H1 (cell line): ENCODE measurements at regions not wholly inside any gene's neighbourhood (a gene's known extent, or its start where the extent isn't known, plus 50 kb on each side); places are given as distances from the start of the nearest gene placed in this dataset.

Experiments
- CTCF ChIA-PET: fragments of 300-600 bp; sonication (Branson Sonifier 250); formaldehyde crosslinking; loops from one replicate; lab custom pipeline; 2021; ENCODE audit not compliant: partially characterized antibody; lab: Charles Lee
- POLR2A ChIA-PET: fragments of 300-600 bp; sonication (Branson Sonifier 250); formaldehyde crosslinking; loops from one replicate; lab custom pipeline; 2021; ENCODE audit warnings: inconsistent platforms; ENCODE audit not compliant: partially characterized antibody; lab: Charles Lee
- DNase-seq, 2 experiments: peaks; one replicate each; pipeline versions ENCODE4 v3.0.0 to v3.0.0-alpha.2; 2010 to 2022; ENCODE audit warnings: low spot score in 2 of 2, low read depth in 1 of 2, mixed read lengths in 1 of 2
- FAIRE-seq: peaks from 2 replicates; lab custom pipeline; 2011; peaks lifted over from hg19 to GRCh38; lab: Jason Lieb, UNC
- H2AFZ ChIP-seq: 2 replicates; pipeline ENCODE4 v1.8.1; 2012; ENCODE audit warnings: low read length, inconsistent platforms
- H2AK5ac ChIP-seq: 2 replicates; pipeline ENCODE4 v1.6.1; 2013; ENCODE audit warnings: low read depth, low read length
- H2BK120ac ChIP-seq: replicated peaks from 2 replicates; pipeline ENCODE3; 2013; ENCODE audit warnings: low read depth, low read length, inconsistent platforms
- H2BK12ac ChIP-seq: 2 replicates; pipeline ENCODE4 v1.6.1; 2013; ENCODE audit warnings: low read depth, low read length
- H2BK15ac ChIP-seq: 2 replicates; pipeline ENCODE4 v1.6.1; 2013; ENCODE audit warnings: low read length
- H2BK20ac ChIP-seq: 2 replicates; pipeline ENCODE4 v1.6.1; 2013; ENCODE audit warnings: low read length
- H2BK5ac ChIP-seq: 2 replicates; pipeline ENCODE4 v1.6.1; 2013; ENCODE audit warnings: low read depth, low read length
- H3K14ac ChIP-seq: 2 replicates; pipeline ENCODE4 v1.6.1; 2013; ENCODE audit warnings: inconsistent platforms; ENCODE audit not compliant: insufficient read length
- H3K18ac ChIP-seq: 2 replicates; pipeline ENCODE4 v1.6.1; 2013; ENCODE audit warnings: low read length; ENCODE audit errors: extremely low read depth
- H3K23ac ChIP-seq: 2 replicates; pipeline ENCODE4 v1.6.1; 2013; ENCODE audit warnings: inconsistent platforms; ENCODE audit not compliant: insufficient read length
- H3K23me2 ChIP-seq: 2 replicates; pipeline ENCODE4 v1.6.1; 2013; ENCODE audit warnings: low read depth, low read length
- H3K27ac ChIP-seq: 2 replicates; pipeline ENCODE4 v1.6.1; 2011; ENCODE audit warnings: low read depth, low read length, inconsistent platforms
- H3K27me3 ChIP-seq, 4 experiments: replicated peaks in 1 of 4; 1 replicate in 1 of 4; 2 replicates in 3 of 4; pipeline versions ENCODE4 v1.6.1 to v1.8.1; 2011 to 2013; ENCODE audit warnings: low read length in 3 of 4, mild to moderate bottlenecking in 3 of 4, inconsistent platforms in 2 of 4, mixed read lengths in 2 of 4, moderate library complexity in 1 of 4; ENCODE audit not compliant: control insufficient read depth in 3 of 4, insufficient read depth in 3 of 4; ENCODE audit errors: extremely low read depth in 1 of 4
- H3K36me3 ChIP-seq, 4 experiments: 2 replicates each; pipeline versions ENCODE4 v1.6.1 to v1.8.1; 2011 to 2013; ENCODE audit warnings: mild to moderate bottlenecking in 4 of 4, low read length in 3 of 4, moderate library complexity in 2 of 4, control low read depth in 1 of 4, inconsistent platforms in 1 of 4; ENCODE audit not compliant: insufficient read depth in 4 of 4, control insufficient read depth in 2 of 4
- H3K4ac ChIP-seq: replicated peaks from 2 replicates; pipeline ENCODE3; 2013; ENCODE audit warnings: low read length, low read depth, mixed read lengths, inconsistent platforms; ENCODE audit not compliant: insufficient read length
- H3K4me1 ChIP-seq, 4 experiments: replicated peaks in 1 of 4; 1 replicate in 1 of 4; 2 replicates in 3 of 4; pipeline versions ENCODE4 v1.6.1 to v1.8.1; 2011 to 2013; ENCODE audit warnings: low read length in 3 of 4, inconsistent platforms in 2 of 4, mixed read lengths in 1 of 4; ENCODE audit not compliant: insufficient read depth in 4 of 4, control insufficient read depth in 3 of 4
- H3K4me2 ChIP-seq, 2 experiments: 2 replicates each; pipeline versions ENCODE4 v1.6.1 to v1.8.1; 2011 to 2013; ENCODE audit warnings: low read depth in 2 of 2, low read length in 2 of 2, control low read depth in 1 of 2, inconsistent platforms in 1 of 2, mild to moderate bottlenecking in 1 of 2; ENCODE audit not compliant: insufficient read depth in 1 of 2
- H3K4me3 ChIP-seq, 4 experiments: fragments of 200-600, 300-600 bp in 1 of 4; sonication (generic), shearing (Covaris generic), sonication (Bioruptor Twin) in 1 of 4; 2 replicates each; pipeline versions ENCODE4 v1.5.1 to v1.8.1; 2011 to 2016; ENCODE audit warnings: low read length in 4 of 4, low read depth in 3 of 4, control low read depth in 2 of 4, inconsistent platforms in 2 of 4, mild to moderate bottlenecking in 2 of 4, mixed read lengths in 1 of 4, moderate library complexity in 1 of 4; ENCODE audit not compliant: insufficient read depth in 2 of 4; ENCODE audit errors: extremely low read depth in 1 of 4
- H3K56ac ChIP-seq: replicated peaks from 2 replicates; pipeline ENCODE3; 2013; ENCODE audit warnings: low read depth, mild to moderate bottlenecking, mixed read lengths, low read length, inconsistent platforms; ENCODE audit not compliant: insufficient read length
- H3K79me1 ChIP-seq: 2 replicates; pipeline ENCODE4 v1.6.1; 2013; ENCODE audit warnings: low read depth, low read length, control low read depth
- H3K79me2 ChIP-seq, 2 experiments: 2 replicates each; pipeline versions ENCODE4 v1.6.1 to v1.8.1; 2012 to 2013; ENCODE audit warnings: low read length in 2 of 2, mild to moderate bottlenecking in 2 of 2, inconsistent platforms in 1 of 2; ENCODE audit not compliant: insufficient read depth in 2 of 2, control insufficient read depth in 1 of 2
- H3K9ac ChIP-seq, 4 experiments: replicated peaks in 1 of 4; 1 replicate in 1 of 4; 2 replicates in 3 of 4; pipeline versions ENCODE4 v1.6.1 to v1.8.1; 2011 to 2013; ENCODE audit warnings: low read depth in 3 of 4, low read length in 3 of 4, control low read depth in 2 of 4, mild to moderate bottlenecking in 2 of 4, moderate library complexity in 2 of 4, inconsistent platforms in 1 of 4; ENCODE audit errors: extremely low read depth in 1 of 4
- H3K9me3 ChIP-seq, 2 experiments: 2 replicates each; pipeline versions ENCODE4 v1.6.1 to v1.8.1; 2012 to 2013; ENCODE audit warnings: mild to moderate bottlenecking in 2 of 2, moderate library complexity in 2 of 2, control low read depth in 1 of 2, inconsistent platforms in 1 of 2, low read depth in 1 of 2, low read length in 1 of 2, mixed read lengths in 1 of 2; ENCODE audit not compliant: insufficient read depth in 2 of 2
- H4K20me1 ChIP-seq, 2 experiments: replicated peaks in 1 of 2; 2 replicates each; pipeline versions ENCODE3 to v1.8.1; 2011 to 2013; ENCODE audit warnings: inconsistent platforms in 2 of 2, low read length in 2 of 2, mild to moderate bottlenecking in 1 of 2; ENCODE audit not compliant: insufficient read depth in 2 of 2, control insufficient read depth in 1 of 2
- H4K5ac ChIP-seq: 2 replicates; pipeline ENCODE4 v1.6.1; 2013; ENCODE audit warnings: low read length, low read depth, mixed read lengths, inconsistent platforms; ENCODE audit not compliant: insufficient read length
- H4K8ac ChIP-seq: 2 replicates; pipeline ENCODE4 v1.8.0; 2013; ENCODE audit warnings: mild to moderate bottlenecking, moderate library complexity, low read length, inconsistent platforms; ENCODE audit not compliant: insufficient read depth; ENCODE audit errors: extremely low read depth
- H4K91ac ChIP-seq: replicated peaks from 2 replicates; pipeline ENCODE3; 2013; ENCODE audit warnings: low read length, mixed read lengths, inconsistent platforms; ENCODE audit not compliant: insufficient read length
- BACH1 ChIP-seq: IDR thresholded peaks from 2 replicates; pipeline ENCODE4 v1.6.1; 2012; ENCODE audit warnings: low read length, improper control_type of control experiment
- CBX5 ChIP-seq: fragments of 300-800, 300-1000 bp; sonication (generic); IDR thresholded peaks from 2 replicates; pipeline ENCODE4 v1.7.1; 2016; ENCODE audit warnings: antibody characterized with exemption, low read length, low read depth
- CEBPB ChIP-seq: IDR thresholded peaks from 2 replicates; pipeline ENCODE4 v1.6.1; 2012; ENCODE audit warnings: low read depth, low read length
- CTBP2 ChIP-seq: IDR thresholded peaks from 2 replicates; pipeline ENCODE4 v1.7.0; 2011; ENCODE audit warnings: borderline replicate concordance, mild to moderate bottlenecking, moderate library complexity, mixed read lengths, low read length; ENCODE audit not compliant: insufficient read depth, insufficient read length
- EGR1 ChIP-seq: IDR thresholded peaks from 2 replicates; pipeline ENCODE4 v1.6.1; 2011; ENCODE audit warnings: low read depth, low read length, borderline replicate concordance
- KDM4A ChIP-seq: IDR thresholded peaks from one replicate; pipeline ENCODE4 v1.7.1; 2012; ENCODE audit warnings: low read depth, mild to moderate bottlenecking, moderate library complexity, low read length, inconsistent platforms; ENCODE audit not compliant: severe bottlenecking
- KDM5A ChIP-seq: fragments of 200-600 bp; IDR thresholded peaks from 2 replicates; pipeline ENCODE4 v1.7.1; 2012; ENCODE audit warnings: mild to moderate bottlenecking, low read length, inconsistent platforms, mixed read lengths
- SAP30 ChIP-seq: fragments of 300-600 bp; sonication (generic); IDR thresholded peaks from 2 replicates; pipeline ENCODE4 v1.7.1; 2012; ENCODE audit warnings: low read length, moderate library complexity, mild to moderate bottlenecking, inconsistent platforms; ENCODE audit not compliant: insufficient read depth, insufficient replicate concordance
- SIRT6 ChIP-seq: IDR thresholded peaks from one replicate; pipeline ENCODE4 v1.7.1; 2012; ENCODE audit warnings: low read length, inconsistent platforms
- SP4 ChIP-seq: IDR thresholded peaks from 2 replicates; pipeline ENCODE4 v1.6.1; 2012; ENCODE audit warnings: low read length, inconsistent platforms
- TEAD4 ChIP-seq: IDR thresholded peaks from 2 replicates; pipeline ENCODE4 v1.6.1; 2012; ENCODE audit warnings: low read depth, low read length, inconsistent platforms, mixed read lengths
- YY1 ChIP-seq: IDR thresholded peaks from 2 replicates; pipeline ENCODE4 v1.6.1; 2011; ENCODE audit warnings: low read depth, mild to moderate bottlenecking, low read length
- WGBS, 2 experiments: shearing (Covaris generic) in 1 of 2; methylation state at CpG; one replicate each; pipeline versions ENCODE4 v1.1.6 to v1.1.7; 2013 to 2015; ENCODE audit warnings: low lambda C conversion rate in 2 of 2, mixed read lengths in 2 of 2, inconsistent platforms in 1 of 2, low coverage in 1 of 2, missing lambda C conversion rate in 1 of 2; ENCODE audit not compliant: insufficient replicate concordance in 2 of 2, insufficient coverage in 1 of 2, insufficient read length in 1 of 2; ENCODE audit errors: extremely low coverage in 1 of 2, missing lambda C conversion rate in 1 of 2; 5-methylcytosine and 5-hydroxymethylcytosine counted together
- TF ChIP-seq, protein P1 (sequence below), 3 experiments: IDR thresholded peaks; 1 replicate in 2 of 3; 2 replicates in 1 of 3; pipeline versions ENCODE4 v1.5.1 to v1.6.1; 2011; ENCODE audit warnings: low read length in 3 of 3, mild to moderate bottlenecking in 3 of 3, inconsistent platforms in 2 of 3, low read depth in 1 of 3, moderate library complexity in 1 of 3; ENCODE audit not compliant: insufficient read depth in 1 of 3; ENCODE audit errors: control extremely low read depth in 1 of 3

DNA sequence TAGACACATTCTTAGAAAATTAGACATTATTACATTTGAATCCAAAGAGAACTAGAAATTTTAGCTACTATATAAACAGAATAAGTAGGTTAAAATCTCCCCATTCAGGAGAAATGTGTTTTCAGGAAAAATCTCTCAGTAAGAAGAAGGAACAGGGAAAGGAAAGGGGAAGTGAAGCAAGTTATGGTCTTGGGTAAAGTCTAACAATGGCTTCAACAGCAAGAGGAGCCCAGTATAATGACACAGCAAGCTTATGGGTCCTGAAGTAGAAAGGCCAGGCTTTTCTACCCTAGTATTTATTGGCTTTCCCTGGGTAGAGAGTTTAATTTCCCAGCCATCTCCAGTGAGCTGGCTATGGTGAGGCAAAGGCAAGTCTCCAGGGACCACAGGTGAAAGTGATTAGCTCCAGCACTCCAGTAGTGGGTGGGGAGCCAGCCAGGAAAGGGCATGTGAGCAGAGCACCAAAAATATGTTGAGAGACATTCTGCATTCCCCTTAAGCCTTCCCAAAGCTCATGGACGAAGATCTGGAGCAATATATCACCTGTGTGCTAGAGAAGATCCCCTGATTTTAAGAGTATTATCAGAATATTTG lies 981.7 kb downstream of the NR2F1-AS1 start:
- Histone ChIP-seq H3K23ac (no peak overlapping the region), H3K4me1 (no peaks in the 10 kb centered on the region), H4K8ac (no peak overlapping the region), H3K4me2 (no peak overlapping the region), H3K18ac (no peak overlapping the region), H2AK5ac (no peak overlapping the region), H4K91ac (no peak overlapping the region), H3K36me3 (no peaks in the 10 kb centered on the region), H2BK120ac (no peak overlapping the region), H3K27ac (no peak overlapping the region), H2AFZ (no peak overlapping the region), H3K4ac (no peak overlapping the region), H3K23me2 (no peaks in the 10 kb centered on the region), H3K56ac (no peak overlapping the region), H4K20me1 (no peaks in the 10 kb centered on the region), H3K79me1 (no peaks in the 10 kb centered on the region), H3K9ac (no peak overlapping the region), H3K27me3 (no peaks in the 10 kb centered on the region), H2BK5ac (no peak overlapping the region), H3K79me2 (no peaks in the 10 kb centered on the region), H3K14ac (no peak overlapping the region), H2BK15ac (no peak overlapping the region), H4K5ac (no peak overlapping the region), H3K4me3 (no peak overlapping the region), H3K9me3 (no peaks in the 10 kb centered on the region), H2BK12ac (no peak overlapping the region), H2BK20ac (no peak overlapping the region)
- 85% methylated on average over 1 of the region's 1 CpG; no CpG with 5 or more reads in 1 of the 2 experiments for WGBS, 2 experiments
- ChIA-PET POLR2A (no interaction called here), CTCF (no interaction called here)
- DNase-seq (no peak), FAIRE-seq (no peak)
- no peak for TF ChIP-seq CBX5
- no peak for TF ChIP-seq SAP30
- TF ChIP-seq CTBP2: no peak
- no peak for TF ChIP-seq CEBPB
- TF ChIP-seq, protein P1, sequence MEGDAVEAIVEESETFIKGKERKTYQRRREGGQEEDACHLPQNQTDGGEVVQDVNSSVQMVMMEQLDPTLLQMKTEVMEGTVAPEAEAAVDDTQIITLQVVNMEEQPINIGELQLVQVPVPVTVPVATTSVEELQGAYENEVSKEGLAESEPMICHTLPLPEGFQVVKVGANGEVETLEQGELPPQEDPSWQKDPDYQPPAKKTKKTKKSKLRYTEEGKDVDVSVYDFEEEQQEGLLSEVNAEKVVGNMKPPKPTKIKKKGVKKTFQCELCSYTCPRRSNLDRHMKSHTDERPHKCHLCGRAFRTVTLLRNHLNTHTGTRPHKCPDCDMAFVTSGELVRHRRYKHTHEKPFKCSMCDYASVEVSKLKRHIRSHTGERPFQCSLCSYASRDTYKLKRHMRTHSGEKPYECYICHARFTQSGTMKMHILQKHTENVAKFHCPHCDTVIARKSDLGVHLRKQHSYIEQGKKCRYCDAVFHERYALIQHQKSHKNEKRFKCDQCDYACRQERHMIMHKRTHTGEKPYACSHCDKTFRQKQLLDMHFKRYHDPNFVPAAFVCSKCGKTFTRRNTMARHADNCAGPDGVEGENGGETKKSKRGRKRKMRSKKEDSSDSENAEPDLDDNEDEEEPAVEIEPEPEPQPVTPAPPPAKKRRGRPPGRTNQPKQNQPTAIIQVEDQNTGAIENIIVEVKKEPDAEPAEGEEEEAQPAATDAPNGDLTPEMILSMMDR (IDR thresholded peaks at IDR 0.05; ENCODE audit: control extremely low read depth in 1 of 3, insufficient read depth in 1 of 3, low read depth in 1 of 3, low read length in 3 of 3): no peak
- TF ChIP-seq SIRT6: no peak
- TF ChIP-seq YY1: no peak
- no peak for TF ChIP-seq SP4
- no peak for TF ChIP-seq TEAD4
- TF ChIP-seq BACH1: no peak
- no peak for TF ChIP-seq KDM5A
- TF ChIP-seq EGR1: no peak
- no peak for TF ChIP-seq KDM4A
